ENCODE measurements at regions not wholly inside any gene's neighbourhood (a gene's known extent, or its start where the extent isn't known, plus 50 kb on each side); places are given as distances from the start of the nearest gene placed in this dataset.
"Not testable (repeated sequence)": the region's sequence is repeated elsewhere in the genome, so short reads cannot be mapped to it uniquely, and the experiment has no call there.

DNA sequence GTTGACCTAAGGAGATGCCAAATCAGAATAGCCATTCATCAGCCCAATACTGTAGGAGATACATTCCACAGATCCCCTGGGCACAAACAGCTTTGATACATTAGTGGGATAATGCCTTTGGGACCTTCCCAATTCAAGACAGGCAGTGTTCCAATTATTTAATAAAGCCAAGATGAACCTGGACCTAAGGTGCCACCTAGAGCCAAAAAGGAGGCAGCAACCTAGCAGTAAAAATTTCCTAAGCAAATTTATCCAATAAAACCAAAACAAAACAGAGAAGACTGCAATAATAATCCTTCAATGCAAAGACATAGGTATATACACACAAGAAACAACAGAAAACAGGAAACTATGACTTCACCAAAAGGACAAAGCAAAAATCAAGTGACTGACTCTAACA is 253.0 kb downstream of the HINT1 start:
- Histone ChIP-seq H3K4me1 (no peaks in the 10 kb centered on the region), H3K27me3 (no peaks in the 10 kb centered on the region), H3K4me3 (no peak overlapping the region), H3K9me3 (no peaks in the 10 kb centered on the region), H3K27ac (no peak overlapping the region), H3K36me3 (no peaks in the 10 kb centered on the region)
- no peak for TF ChIP-seq POLR2A (IDR thresholded peaks at IDR 0.05)
- TF ChIP-seq CTCF (IDR thresholded peaks at IDR 0.05): peak in 3 of 6 experiments; percentile 61 to 72 (median 62)
- no peak for DNase-seq

DNA sequence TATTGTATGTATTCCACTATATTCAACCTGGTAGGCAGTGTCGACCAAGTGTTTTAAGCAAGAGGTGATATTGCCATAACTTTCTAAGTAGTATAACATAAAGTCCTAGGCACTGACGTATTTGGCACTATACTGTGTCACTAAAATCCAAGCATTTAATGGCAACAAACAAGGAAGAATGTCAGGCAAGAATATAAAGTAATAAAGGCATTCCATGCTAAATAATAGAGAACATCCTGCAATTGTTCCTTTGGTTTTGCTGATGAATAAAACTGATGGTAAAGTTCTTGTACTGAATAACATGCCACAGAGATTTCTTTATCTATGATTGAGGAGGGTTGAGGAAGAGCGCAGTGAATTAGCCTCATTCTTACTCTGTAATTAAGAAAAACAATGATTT is 256.9 kb downstream of the HINT1 start:
- no peak overlapping the region for H3K4me3 ChIP-seq
- no peaks in the 10 kb centered on the region for H3K9me3 ChIP-seq
- TF ChIP-seq POLR2A (IDR thresholded peaks at IDR 0.05) (no peak), CTCF (IDR thresholded peaks at IDR 0.05) (no peak)
- no peak overlapping the region for H3K27ac ChIP-seq
- H3K27me3 ChIP-seq: no peaks in the 10 kb centered on the region
- no peaks in the 10 kb centered on the region for H3K4me1 ChIP-seq
- DNase-seq: no peak
- H3K36me3 ChIP-seq: no peaks in the 10 kb centered on the region

DNA sequence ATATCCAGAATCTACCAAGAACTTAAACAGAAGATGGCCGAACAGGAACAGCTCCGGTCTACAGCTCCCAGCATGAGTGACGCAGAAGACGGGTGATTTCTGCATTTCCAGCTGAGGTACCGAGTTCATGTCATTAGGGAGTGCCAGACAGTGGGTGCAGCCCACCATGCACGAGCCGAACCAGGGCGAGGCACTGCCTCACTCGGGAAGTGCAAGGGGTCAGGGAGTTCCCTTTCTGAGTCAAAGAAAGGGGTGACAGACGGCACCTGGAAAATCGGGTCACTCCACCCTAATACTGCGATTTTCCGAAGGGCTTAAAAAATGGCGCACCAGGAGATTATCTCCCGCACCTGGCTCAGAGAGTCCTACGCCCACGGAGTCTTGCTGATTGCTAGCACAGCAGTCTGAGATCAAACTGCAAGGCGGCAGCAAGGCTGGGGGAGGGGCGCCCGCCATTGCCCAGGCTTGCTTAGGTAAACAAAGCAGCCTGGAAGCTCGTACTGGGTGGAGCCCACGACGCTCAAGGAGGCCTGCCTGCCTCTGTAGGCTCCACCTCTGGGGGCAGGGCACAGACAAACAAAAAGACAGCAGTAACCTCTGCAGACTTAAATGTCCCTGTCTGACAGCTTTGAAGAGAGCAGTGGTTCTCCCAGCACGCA is 267.4 kb downstream of the HINT1 start:
- not testable (repeated sequence) for H3K27me3 ChIP-seq, H3K4me1 ChIP-seq, H3K36me3 ChIP-seq, H3K9me3 ChIP-seq
- TF ChIP-seq POLR2A (IDR thresholded peaks at IDR 0.05): peak; percentile 57 to 69
- Histone ChIP-seq H3K27ac (peak overlapping the region in 3 of 4 donors; percentile 69 to 87 (median 76)), H3K4me3 (peak overlapping the region in 3 of 4 donors; percentile 21 to 53 (median 48))
- peak in 2 of 3 donors; percentile 78 to 79 for DNase-seq

DNA sequence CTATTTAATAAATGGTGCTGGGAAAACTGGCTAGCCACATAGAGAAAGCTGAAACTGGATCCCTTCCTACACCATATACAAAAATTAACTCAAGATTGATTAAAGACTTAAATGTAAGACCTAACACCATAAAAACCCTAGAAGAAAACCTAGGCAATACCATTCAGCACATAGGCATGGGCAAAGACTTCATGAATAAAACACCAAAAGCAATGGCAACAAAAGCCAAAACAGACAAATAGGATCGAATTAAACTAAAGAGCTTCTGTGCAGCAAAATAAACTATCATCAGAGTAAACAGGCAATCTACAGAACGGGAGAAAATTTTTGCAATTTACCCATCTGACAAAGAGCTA is 267.9 kb downstream of the HINT1 start:
- peak overlapping the region in 3 of 4 donors; percentile 69 to 87 (median 76) for H3K27ac ChIP-seq
- DNase-seq, H3K27me3 ChIP-seq, H3K9me3 ChIP-seq, H3K4me1 ChIP-seq, H3K36me3 ChIP-seq: not testable (repeated sequence)
- H3K4me3 ChIP-seq: peak overlapping the region in 3 of 4 donors; percentile 21 to 53 (median 48)

- peak overlapping the region in 3 of 4 donors; percentile 21 to 53 (median 48) for H3K4me3 ChIP-seq
- no peak for TF ChIP-seq CTCF (IDR thresholded peaks at IDR 0.05)
- no peak for TF ChIP-seq POLR2A (IDR thresholded peaks at IDR 0.05)
- no peaks in the 10 kb centered on the region for H3K4me1 ChIP-seq
- peaks cover 0 to 4% (median 0%) of the 10 kb centered on the region in 4 donors for H3K9me3 ChIP-seq
- H3K27me3 ChIP-seq: no peaks in the 10 kb centered on the region
- DNase-seq: no peak
- peak overlapping the region in 2 of 4 donors; percentile 69 to 76 for H3K27ac ChIP-seq
- no peaks in the 10 kb centered on the region for H3K36me3 ChIP-seq
Observed at GRCh38 chr5:130896636-130897035, 268.4 kb downstream of the HINT1 start.

DNA sequence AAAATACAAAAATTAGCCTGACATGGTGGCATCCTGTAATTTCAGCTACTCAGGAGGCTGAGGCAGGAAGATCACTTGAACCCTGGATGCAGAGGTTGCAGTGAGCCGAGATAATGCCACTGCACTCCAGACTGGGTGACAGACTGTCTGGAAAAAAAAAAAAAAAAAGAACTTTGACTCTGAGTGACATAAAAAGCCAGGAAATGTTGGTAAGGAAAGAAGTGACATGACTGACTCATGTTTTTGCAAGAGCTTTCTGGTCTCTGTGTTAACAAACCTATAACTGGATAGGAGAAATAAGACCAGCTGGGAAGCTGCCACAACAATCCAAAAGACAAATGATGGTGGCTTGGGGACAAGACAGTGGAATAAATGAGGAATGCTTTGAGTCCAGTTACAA is 272.1 kb downstream of the HINT1 start:
- no peak for DNase-seq
- Histone ChIP-seq H3K4me1 (no peaks in the 10 kb centered on the region), H3K27ac (no peak overlapping the region), H3K27me3 (no peaks in the 10 kb centered on the region), H3K9me3 (peaks cover 0 to 4% (median 0%) of the 10 kb centered on the region in 4 donors), H3K4me3 (no peak overlapping the region), H3K36me3 (no peaks in the 10 kb centered on the region)
- TF ChIP-seq CTCF (IDR thresholded peaks at IDR 0.05): no peak
- TF ChIP-seq POLR2A (IDR thresholded peaks at IDR 0.05): no peak

DNA sequence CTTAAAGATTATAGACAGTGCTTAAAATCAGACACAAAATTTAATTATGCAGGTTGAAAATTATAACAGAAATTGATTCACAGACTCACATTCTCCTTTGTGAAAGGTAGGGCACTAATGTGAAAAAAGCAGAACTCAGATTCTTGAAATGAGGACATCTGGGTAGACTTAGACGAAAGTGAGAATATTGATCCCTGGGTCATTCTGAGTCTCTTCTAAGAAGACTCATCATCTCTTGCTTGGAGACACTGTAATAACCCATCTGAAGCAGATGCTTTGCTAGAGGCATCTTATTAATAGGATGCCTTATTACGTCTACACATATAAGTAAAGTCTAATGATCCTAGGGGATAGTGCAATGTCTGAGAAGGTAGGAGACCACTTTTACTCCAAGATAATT is 274.4 kb downstream of the HINT1 start:
- Histone ChIP-seq H3K27ac (no peak overlapping the region), H3K27me3 (no peaks in the 10 kb centered on the region), H3K36me3 (no peaks in the 10 kb centered on the region), H3K4me1 (peaks cover 0 to 3% (median 0%) of the 10 kb centered on the region in 4 donors), H3K4me3 (no peak overlapping the region), H3K9me3 (no peaks in the 10 kb centered on the region)
- no peak for DNase-seq
- no peak for TF ChIP-seq POLR2A (IDR thresholded peaks at IDR 0.05)
- no peak for TF ChIP-seq CTCF (IDR thresholded peaks at IDR 0.05)
